GM12878 (cell line): ENCODE measurements at regions not wholly inside any gene's neighbourhood (a gene's known extent, or its start where the extent isn't known, plus 50 kb on each side); places are given as distances from the start of the nearest gene placed in this dataset.

Source experiments
- ATAC-seq: fragments of 200-7000 bp; cut with Tn5 transposase; 3 replicates; pipeline ENCODE4 v1.9.1; 2020; ENCODE audit warnings: mild to moderate bottlenecking, moderate library complexity
- BruUV-seq: library from RNA; stranded (reverse); fragments of 400-500 nt; replicated peaks from 2 replicates; lab custom pipeline; 2021; lab: Mats Ljungman, UMichigan
- CTCF ChIA-PET: fragments of 300-600 bp; sonication (Branson Sonifier 250); formaldehyde crosslinking; extraction: SDS; loops from one replicate; lab custom pipeline; 2021; ENCODE audit warnings: inconsistent platforms; lab: Yijun Ruan, JAX
- POLR2A ChIA-PET: fragments of 350-600 bp; formaldehyde crosslinking; extraction: SDS; loops from one replicate; lab custom pipeline; 2021; ENCODE audit warnings: inconsistent platforms; lab: Charles Lee
- RAD21 ChIA-PET: fragments of 300-600 bp; sonication (Branson Sonifier 250); formaldehyde crosslinking; loops from one replicate; lab custom pipeline; 2023; ENCODE audit warnings: antibody characterized with exemption; ENCODE audit not compliant: unreplicated experiment; lab: Charles Lee
- SMC1A ChIA-PET: fragments of 300-600 bp; sonication (Branson Sonifier 250); formaldehyde crosslinking; loops from one replicate; lab custom pipeline; 2023; ENCODE audit not compliant: unreplicated experiment, uncharacterized antibody; lab: Charles Lee
- DNase-seq: peaks from one replicate; pipeline ENCODE4 v3.0.0-alpha.2; 2011; ENCODE audit warnings: low read depth, low spot score
- FAIRE-seq: peaks from 3 replicates; lab custom pipeline; 2011; peaks lifted over from hg19 to GRCh38; lab: Jason Lieb, UNC
- H2AFZ ChIP-seq: 2 replicates; pipeline ENCODE4 v1.6.0; 2011; ENCODE audit warnings: low read depth, low read length, control low read depth; ENCODE audit not compliant: control insufficient read depth
- H3K27ac ChIP-seq: 2 replicates; pipeline ENCODE4 v1.5.1; 2011; ENCODE audit warnings: control low read depth; ENCODE audit not compliant: control insufficient read depth, insufficient read depth
- H3K27me3 ChIP-seq, 2 experiments: replicated peaks in 1 of 2; 2 replicates each; pipeline versions ENCODE4 v1.6.0 to v1.6.1; 2011; ENCODE audit warnings: low read length in 1 of 2; ENCODE audit not compliant: control insufficient read depth in 2 of 2, insufficient read depth in 2 of 2
- H3K36me3 ChIP-seq, 2 experiments: 2 replicates each; pipeline ENCODE4 v1.5.1; 2011; ENCODE audit warnings: low read length in 1 of 2; ENCODE audit not compliant: control insufficient read depth in 2 of 2, insufficient read depth in 2 of 2
- H3K4me1 ChIP-seq: 2 replicates; pipeline ENCODE4 v1.6.1; 2011; ENCODE audit warnings: mild to moderate bottlenecking, low read length, moderate library complexity, mixed read lengths; ENCODE audit not compliant: control insufficient read depth, insufficient read depth
- H3K4me2 ChIP-seq: 2 replicates; pipeline ENCODE4 v1.6.0; 2011; ENCODE audit warnings: control low read depth; ENCODE audit not compliant: control insufficient read depth, insufficient read depth
- H3K4me3 ChIP-seq: fragments of 200-600 bp; sonication (generic); 2 replicates; pipeline ENCODE4 v1.5.1; 2016
- H3K79me2 ChIP-seq: 2 replicates; pipeline ENCODE4 v1.6.0; 2011; ENCODE audit warnings: low read length; ENCODE audit not compliant: control insufficient read depth, insufficient read depth
- H3K9ac ChIP-seq: 2 replicates; pipeline ENCODE4 v1.8.0; 2011; ENCODE audit warnings: low read length, control low read depth, mixed read lengths; ENCODE audit not compliant: control insufficient read depth, insufficient read depth
- H3K9me3 ChIP-seq: replicated peaks from 3 replicates; pipeline ENCODE4 v1.5.1; 2011; ENCODE audit warnings: mild to moderate bottlenecking, low read length; ENCODE audit not compliant: control insufficient read depth, insufficient read depth
- H4K20me1 ChIP-seq: 2 replicates; pipeline ENCODE4 v1.6.0; 2011; ENCODE audit not compliant: control insufficient read depth, insufficient read depth
- BRCA1 ChIP-seq: IDR thresholded peaks from 2 replicates; pipeline ENCODE4 v1.6.1; 2011; ENCODE audit warnings: low read depth, low read length, improper control_type of control experiment
- EP300 ChIP-seq, 2 experiments: fragments of 150-350 bp in 1 of 2; IDR thresholded peaks; 2 replicates each; pipeline ENCODE4 v1.6.1; 2011 to 2012; ENCODE audit warnings: low read depth in 2 of 2, low read length in 2 of 2, borderline replicate concordance in 1 of 2, improper control_type of control experiment in 1 of 2, inconsistent platforms in 1 of 2; ENCODE audit not compliant: control insufficient read depth in 1 of 2
- GABPA ChIP-seq: IDR thresholded peaks from 2 replicates; pipeline ENCODE4 v1.6.1; 2014; ENCODE audit warnings: antibody characterized with exemption, low read depth, mild to moderate bottlenecking, inconsistent platforms
- HDGF ChIP-seq: fragments of 450-650 bp; IDR thresholded peaks from 2 replicates; pipeline ENCODE4 v1.6.1; 2016; ENCODE audit warnings: antibody characterized with exemption
- KAT2A ChIP-seq: conservative IDR thresholded peaks from 2 replicates; pipeline ENCODE4 v1.6.1; 2011; ENCODE audit warnings: low read depth, low read length; ENCODE audit not compliant: control insufficient read depth
- KLF5 ChIP-seq: fragments of 450-650 bp; IDR thresholded peaks from 2 replicates; pipeline ENCODE4 v1.6.1; 2014; ENCODE audit warnings: mild to moderate bottlenecking; ENCODE audit not compliant: partially characterized antibody
- NR2C1 ChIP-seq: fragments of 450-650 bp; IDR thresholded peaks from 2 replicates; pipeline ENCODE4 v1.6.1; 2017; ENCODE audit warnings: antibody characterized with exemption, mild to moderate bottlenecking, moderate library complexity
- NRF1 ChIP-seq: conservative IDR thresholded peaks from 2 replicates; pipeline ENCODE4 v1.6.1; 2011; ENCODE audit warnings: mild to moderate bottlenecking, low read depth, low read length, improper control_type of control experiment
- PAX5 ChIP-seq: IDR thresholded peaks from 2 replicates; pipeline ENCODE4 v1.6.1; 2011; ENCODE audit warnings: low read depth, low read length, borderline replicate concordance
- POU2F2 ChIP-seq: IDR thresholded peaks from 3 replicates; pipeline ENCODE4 v1.6.1; 2011; ENCODE audit warnings: low read depth, mild to moderate bottlenecking, low read length, borderline replicate concordance
- SIX5 ChIP-seq: IDR thresholded peaks from 2 replicates; pipeline ENCODE4 v1.6.1; 2011; ENCODE audit warnings: mild to moderate bottlenecking, low read depth, low read length, moderate library complexity; ENCODE audit not compliant: severe bottlenecking
- WRNIP1 ChIP-seq: IDR thresholded peaks from 2 replicates; pipeline ENCODE4 v1.6.1; 2011; ENCODE audit warnings: low read depth, low read length, improper control_type of control experiment, borderline replicate concordance
- ZNF622 ChIP-seq: fragments of 450-650 bp; IDR thresholded peaks from 2 replicates; pipeline ENCODE4 v1.6.1; 2017; ENCODE audit warnings: mild to moderate bottlenecking, inconsistent platforms
- WGBS: methylation state at CpG from one replicate; pipeline ENCODE4 v1.1.6; 2016; ENCODE audit warnings: low lambda C conversion rate; ENCODE audit not compliant: insufficient replicate concordance, insufficient coverage; ENCODE audit errors: missing lambda C conversion rate; 5-methylcytosine and 5-hydroxymethylcytosine counted together
- in situ Hi-C: fragments of 300-500 bp; cut with MboI; formaldehyde crosslinking; loops from 9 replicates; pipeline ENCODE4 v1.14.3; 2018; ENCODE audit warnings: mixed read lengths
- intact Hi-C: fragments of 100-400 bp; cut with micrococcal nuclease; formaldehyde crosslinking; loops from one replicate; pipeline ENCODE4 v1.14.2; 2022; ENCODE audit not compliant: unreplicated experiment
- TF ChIP-seq, protein P1 (sequence below): fragments of 450-650 bp; IDR thresholded peaks from 2 replicates; pipeline ENCODE4 v1.6.1; 2014; ENCODE audit warnings: mild to moderate bottlenecking

DNA sequence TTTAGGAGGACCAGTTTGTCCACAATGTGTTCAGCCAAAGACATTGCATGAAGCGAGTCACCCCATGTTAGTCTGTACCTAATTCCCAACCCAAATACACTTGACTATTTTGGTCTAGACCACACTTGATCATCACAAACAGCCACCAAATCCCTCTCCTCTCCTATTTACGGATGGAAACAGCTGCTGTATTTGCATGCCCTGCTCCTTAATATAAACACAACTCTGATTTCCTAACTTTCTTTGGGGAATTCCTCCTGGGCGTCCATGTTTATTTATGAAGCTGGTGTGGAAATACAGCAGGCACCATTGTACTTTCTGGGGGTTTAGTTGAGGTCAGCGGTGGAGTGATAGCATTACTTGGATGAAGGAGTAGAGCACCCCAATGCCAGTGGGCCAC, 235.2 kb downstream of the TLE3 start (continued):
- no peak for TF ChIP-seq GABPA
- no peak for TF ChIP-seq KLF5

DNA sequence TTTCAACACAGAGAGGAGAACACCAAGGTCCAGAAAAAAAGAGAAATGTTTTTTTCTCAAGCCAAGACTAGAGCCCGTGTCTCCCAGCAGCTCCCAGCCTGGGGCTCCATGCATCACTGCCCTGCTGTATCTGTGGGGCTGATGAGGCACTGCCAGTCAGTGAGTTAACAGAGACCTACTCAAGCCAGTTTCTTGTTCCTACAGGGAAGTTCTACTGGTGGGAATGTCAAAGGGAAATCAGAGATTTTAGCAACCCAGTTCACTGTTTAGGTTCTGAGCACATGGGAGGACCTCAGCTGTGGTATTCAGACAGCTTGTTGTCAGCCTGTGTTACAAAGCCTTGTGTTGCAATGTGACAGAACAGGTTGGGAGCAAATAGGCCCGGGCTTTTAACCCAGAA, 234.3 kb downstream of the TLE3 start:
- H3K4me1 ChIP-seq, result peaks cover 12% of the 10 kb centered on the region
- no peaks in the 10 kb centered on the region; the same call in 2 of the 3 replicates for H3K9me3 ChIP-seq
- peaks cover 0 to 7% of the 10 kb centered on the region in 2 experiments; a peak in 3 of 4 replicates for H3K27me3 ChIP-seq
- DNase-seq (no peak), ATAC-seq (no peak), FAIRE-seq (no peak)
- SMC1A ChIA-PET, result interaction anchor here (1.0 kb wide), 1 partner anchor 260 kb away, joined by 3 read pairs; no protein-coding TSS in a partner anchor
- H3K27ac ChIP-seq, result no peak overlapping the region
- H3K79me2 ChIP-seq, result no peaks in the 10 kb centered on the region
- no peak for TF ChIP-seq NR2C1
- TF ChIP-seq KAT2A, result no peak
- no peak for TF ChIP-seq BRCA1
- TF ChIP-seq WRNIP1, result no peak
- TF ChIP-seq POU2F2, result no peak
- TF ChIP-seq ZNF622, result no peak
- TF ChIP-seq, protein P1, sequence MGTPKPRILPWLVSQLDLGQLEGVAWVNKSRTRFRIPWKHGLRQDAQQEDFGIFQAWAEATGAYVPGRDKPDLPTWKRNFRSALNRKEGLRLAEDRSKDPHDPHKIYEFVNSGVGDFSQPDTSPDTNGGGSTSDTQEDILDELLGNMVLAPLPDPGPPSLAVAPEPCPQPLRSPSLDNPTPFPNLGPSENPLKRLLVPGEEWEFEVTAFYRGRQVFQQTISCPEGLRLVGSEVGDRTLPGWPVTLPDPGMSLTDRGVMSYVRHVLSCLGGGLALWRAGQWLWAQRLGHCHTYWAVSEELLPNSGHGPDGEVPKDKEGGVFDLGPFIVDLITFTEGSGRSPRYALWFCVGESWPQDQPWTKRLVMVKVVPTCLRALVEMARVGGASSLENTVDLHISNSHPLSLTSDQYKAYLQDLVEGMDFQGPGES, result no peak
- no peak for TF ChIP-seq EP300 (IDR thresholded peaks at IDR 0.05; ENCODE audit: borderline replicate concordance in 1 of 2, control insufficient read depth in 1 of 2, low read depth in 2 of 2, low read length in 2 of 2)
- no peak for TF ChIP-seq HDGF
- no peak for TF ChIP-seq SIX5
- no peak for TF ChIP-seq NRF1
- TF ChIP-seq PAX5, result no peak
- no peak overlapping the region for H3K4me2 ChIP-seq
- POLR2A ChIA-PET, result no interaction called here
- CTCF ChIA-PET, result interaction anchor here (1.2 kb wide), 1 partner anchor 387 kb away, joined by 3 read pairs; no protein-coding TSS in a partner anchor
- no peak overlapping the region for H3K4me3 ChIP-seq
- in situ Hi-C loops, result no loop called here
- H4K20me1 ChIP-seq, result no peaks in the 10 kb centered on the region
- H3K9ac ChIP-seq, result no peak overlapping the region
- H2AFZ ChIP-seq, result no peak overlapping the region
- 24% methylated on average over 2 of the region's 2 CpGs for WGBS
- intact Hi-C loops, result no loop called here
- RAD21 ChIA-PET, result no interaction called here
- no peaks in the 10 kb centered on the region for H3K36me3 ChIP-seq
- no TSS peak for BruUV-seq
